GM18951 (cell line): ENCODE measurements at regions not wholly inside any gene's neighbourhood (a gene's known extent, or its start where the extent isn't known, plus 50 kb on each side); places are given as distances from the start of the nearest gene placed in this dataset.
"Not testable (repeated sequence)": the region's sequence is repeated elsewhere in the genome, so short reads cannot be mapped to it uniquely, and the experiment has no call there.

Source experiments
- POLR2A ChIP-seq: IDR thresholded peaks from 4 replicates; pipeline ENCODE4 v1.6.1; 2011; ENCODE audit warnings: mild to moderate bottlenecking; ENCODE audit not compliant: insufficient read length, insufficient read depth; ENCODE audit errors: extremely low read depth
- in situ Hi-C: fragments of 300-500 bp; cut with MboI; formaldehyde crosslinking; loops from one replicate; pipeline ENCODE4 v1.12.0; 2022; ENCODE audit warnings: low sequenced_read_pairs, mixed read lengths, inconsistent platforms; ENCODE audit not compliant: unreplicated experiment

- in situ Hi-C loops = no loop called here
- TF ChIP-seq POLR2A = no peak
Observed at GRCh38 chr20:48444249-48444648, 383.6 kb downstream of the PREX1 start.

- no peak for TF ChIP-seq POLR2A
- in situ Hi-C loops = no loop called here
Observed at GRCh38 chr20:48440916-48441315, 386.9 kb downstream of the PREX1 start.

- in situ Hi-C loops = not testable (repeated sequence)
Observed at GRCh38 chr20:48440261-48440660, 387.5 kb downstream of the PREX1 start.

DNA sequence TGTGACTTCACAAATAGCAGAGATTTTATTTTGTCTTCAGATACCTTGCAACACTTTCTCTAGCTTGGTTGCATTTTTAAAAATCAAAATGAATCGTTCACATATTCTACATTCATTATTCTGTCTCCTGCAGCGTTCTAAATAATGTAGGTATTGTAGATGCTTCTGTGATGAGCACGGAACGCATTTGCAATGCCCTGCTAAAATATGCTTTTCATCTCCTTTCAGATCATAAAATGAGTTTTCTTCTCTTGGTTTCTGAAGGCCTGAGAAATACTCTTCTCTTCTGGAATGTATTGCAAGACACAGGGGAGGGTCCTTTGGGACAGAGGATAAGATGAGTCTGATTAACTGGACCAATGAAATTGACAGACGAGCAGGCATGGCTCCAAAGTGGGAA, 390.7 kb downstream of the PREX1 start:
- in situ Hi-C loops = no loop called here
- no peak for TF ChIP-seq POLR2A

DNA sequence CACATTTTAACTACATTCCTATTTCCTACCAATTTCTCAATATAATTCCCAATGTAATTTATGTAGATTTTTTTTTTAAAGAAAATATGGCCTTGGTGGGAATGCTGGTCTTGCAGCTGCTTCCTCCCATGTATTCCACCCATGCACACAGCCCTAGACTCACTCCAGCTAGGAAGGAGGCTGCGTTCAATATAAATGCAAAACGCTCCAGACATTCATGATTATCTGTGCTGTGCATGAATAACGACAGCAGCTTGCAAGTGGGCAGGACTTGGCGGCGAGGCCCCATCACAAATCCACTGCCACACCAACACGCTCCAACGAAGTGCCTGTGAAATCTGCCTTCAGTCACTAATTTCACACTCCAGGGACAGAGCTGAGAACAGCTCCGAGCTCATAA, 391.2 kb downstream of the PREX1 start:
- in situ Hi-C loops = not testable (repeated sequence)

DNA sequence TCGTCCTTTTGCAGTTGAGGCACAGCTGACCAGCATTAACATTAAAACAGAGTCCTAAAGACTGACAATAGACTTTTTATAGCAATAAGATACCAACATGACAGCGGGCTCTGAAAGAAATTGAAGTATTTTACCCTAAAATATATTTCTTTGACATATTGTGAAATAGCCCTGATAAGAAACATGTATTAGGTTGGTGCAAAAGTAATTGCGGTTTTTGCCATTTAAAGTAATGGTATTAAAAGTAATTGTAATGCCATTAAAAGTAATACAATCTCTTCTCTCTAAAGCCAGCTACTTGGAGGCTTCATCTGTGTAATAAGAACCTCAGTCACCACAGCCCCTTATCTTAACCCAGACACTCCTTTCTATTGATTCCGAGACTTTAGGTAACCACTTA, 394.6 kb downstream of the PREX1 start:
- TF ChIP-seq POLR2A = no peak
- in situ Hi-C loops = no loop called here

GRCh38 chr20:48432494-48432832, 395.3 kb downstream of the PREX1 start:
- TF ChIP-seq POLR2A = no peak
- in situ Hi-C loops = no loop called here

DNA sequence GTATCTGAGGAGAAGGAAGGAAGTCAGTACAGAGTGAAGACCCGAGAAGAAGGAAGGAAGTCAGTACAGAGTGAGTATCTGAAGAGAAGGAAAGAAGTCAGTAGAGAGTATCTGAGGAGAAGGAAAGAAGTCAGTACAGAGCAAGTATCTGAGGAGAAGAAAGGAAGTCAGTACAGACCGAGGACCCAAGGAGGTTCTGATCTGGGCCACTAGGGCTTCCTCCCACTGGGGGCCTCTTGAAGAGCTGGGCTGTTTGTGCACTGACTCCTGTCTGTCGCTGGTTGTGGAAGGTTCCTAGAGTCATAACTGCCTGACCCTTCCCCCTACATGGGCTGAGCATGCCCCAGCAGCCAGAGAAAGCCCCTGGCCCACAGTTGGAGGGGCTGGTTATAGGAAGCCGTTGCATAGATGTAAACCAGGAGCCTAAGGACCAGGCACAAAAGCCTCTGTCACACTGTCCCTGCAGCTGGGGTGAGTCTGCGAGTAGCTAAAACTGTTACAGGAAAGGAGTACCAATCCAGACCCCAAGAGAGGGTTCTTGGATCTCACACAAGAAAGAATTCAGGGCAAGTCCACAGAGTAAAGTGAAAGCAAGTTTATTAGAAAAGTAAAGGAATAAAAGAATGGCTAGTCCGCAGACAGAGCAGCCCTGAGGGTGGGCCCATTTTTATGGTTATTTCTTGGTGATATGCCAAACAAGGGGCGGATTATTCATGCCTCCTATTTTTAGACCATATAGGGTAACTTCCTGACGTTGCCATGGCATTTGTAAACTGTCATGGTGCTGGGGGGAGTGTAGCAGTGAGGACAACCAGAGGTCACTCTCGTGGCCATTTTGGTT, 395.9 kb downstream of the PREX1 start:
- no peak for TF ChIP-seq POLR2A
- in situ Hi-C loops = no loop called here

- TF ChIP-seq POLR2A = no peak
- in situ Hi-C loops = no loop called here
Observed at GRCh38 chr20:48426630-48427029, 401.2 kb downstream of the PREX1 start.

DNA sequence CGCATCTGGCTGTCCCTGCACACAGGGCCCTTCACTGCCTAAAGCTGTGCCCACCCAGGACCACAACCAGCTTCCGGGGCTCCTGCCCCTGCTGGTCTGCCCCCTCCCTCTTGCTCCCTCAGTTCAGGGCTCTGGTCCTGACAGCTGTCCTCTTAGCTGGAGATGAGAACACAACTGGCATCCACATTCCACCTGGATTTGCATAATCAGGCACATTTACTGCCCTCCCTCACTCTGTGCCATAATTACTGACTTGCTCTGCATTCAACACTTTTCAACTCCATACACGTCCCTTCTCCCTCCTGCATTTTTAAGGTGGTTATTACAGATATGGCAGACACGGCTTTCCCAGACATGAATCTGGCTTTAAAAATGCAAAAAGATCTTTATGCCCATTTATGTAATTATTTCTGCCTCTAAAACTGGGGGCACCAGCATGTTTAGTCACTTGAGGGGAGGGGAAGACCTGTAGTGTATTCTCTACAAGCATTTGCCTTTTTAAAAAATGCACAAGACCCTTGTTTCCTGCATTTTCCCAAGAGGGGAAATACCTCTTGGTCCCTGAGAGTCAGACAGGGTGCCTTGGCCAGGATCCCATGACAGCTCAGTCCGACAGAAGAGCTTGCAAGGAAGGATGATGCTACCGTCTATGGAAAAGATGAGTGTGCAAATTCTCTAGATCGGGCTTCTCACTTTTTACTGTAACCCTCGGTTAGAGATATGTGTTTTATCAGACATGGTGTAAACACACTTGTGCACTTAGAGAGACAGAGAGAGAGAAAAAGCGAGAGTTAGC, 401.8 kb downstream of the PREX1 start:
- TF ChIP-seq POLR2A = no peak
- in situ Hi-C loops = no loop called here

- in situ Hi-C loops = no loop called here
Observed at GRCh38 chr20:48425321-48425720, 402.5 kb downstream of the PREX1 start.

GRCh38 chr20:48422242-48422960, 405.4 kb downstream of the PREX1 start:
- no peak for TF ChIP-seq POLR2A
- in situ Hi-C loops = no loop called here

More at GRCh38 chr20:48425321-48425720, 402.5 kb downstream of the PREX1 start:
- no peak for TF ChIP-seq POLR2A

- in situ Hi-C loops = no loop called here
- TF ChIP-seq POLR2A = no peak
Observed at GRCh38 chr20:48421547-48421946, 406.3 kb downstream of the PREX1 start.

GRCh38 chr20:48420176-48420575, 407.6 kb downstream of the PREX1 start:
- in situ Hi-C loops = no loop called here
- no peak for TF ChIP-seq POLR2A

- in situ Hi-C loops = no loop called here
- no peak for TF ChIP-seq POLR2A
Observed at GRCh38 chr20:48419173-48419572, 408.6 kb downstream of the PREX1 start.
